ENCODE measurements at regions not wholly inside any gene's neighbourhood (a gene's known extent, or its start where the extent isn't known, plus 50 kb on each side); places are given as distances from the start of the nearest gene placed in this dataset.

DNA sequence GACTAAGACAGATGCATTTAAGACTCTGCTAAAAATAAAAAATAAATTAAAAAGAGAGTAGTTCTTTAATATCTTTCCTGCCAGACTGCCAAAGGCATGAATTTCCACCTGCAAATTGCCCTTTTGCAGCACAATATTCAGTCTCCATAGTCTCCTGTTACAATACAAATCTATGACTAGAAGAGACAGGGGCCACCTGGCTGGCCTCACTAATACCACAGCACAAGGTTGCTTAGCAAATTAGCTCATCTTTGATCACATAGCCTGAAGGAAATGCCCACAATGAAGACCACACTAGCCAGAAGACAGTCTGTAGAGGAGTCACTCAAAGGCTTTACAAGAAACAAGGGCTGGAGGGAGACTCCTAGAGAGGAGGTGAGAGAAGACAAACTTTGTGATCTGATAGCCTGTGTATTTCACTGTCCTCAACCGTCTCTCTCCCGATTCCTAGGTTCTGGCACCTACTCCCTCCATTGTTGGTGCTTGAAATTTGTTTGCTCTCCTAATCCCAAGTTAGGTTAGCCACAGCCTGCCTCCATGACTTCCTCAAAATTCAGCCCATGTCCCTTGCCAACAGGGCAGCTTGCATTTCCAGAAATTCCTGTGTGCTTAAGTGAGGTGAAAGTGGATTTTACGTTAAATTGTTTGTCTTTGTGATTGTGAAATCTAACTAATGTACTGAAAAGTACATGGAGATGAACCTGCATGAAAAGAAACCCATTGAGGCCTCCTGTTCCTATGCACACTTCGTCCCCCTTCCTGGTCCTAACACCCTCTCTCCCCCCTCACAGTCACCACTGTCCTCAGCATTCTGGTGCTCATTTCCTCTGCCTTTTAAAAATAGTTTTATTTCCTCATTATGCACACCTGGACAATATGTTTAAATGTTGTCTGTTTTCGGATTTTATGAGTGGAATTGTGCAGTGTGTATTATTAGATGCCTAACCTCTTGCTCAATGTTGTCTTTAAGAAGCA, 88.7 kb upstream of the PLXNC1 start:
- H3K27me3 ChIP-seq (replicated peaks; ENCODE audit: control insufficient read depth, insufficient read depth, low read length) = no peaks in the 10 kb centered on the region; the same call in 1 of the 2 replicates
- DNase-seq (ENCODE audit: extremely low read depth, insufficient read length) = no peak
- H3K4me3 ChIP-seq (replicated peaks; ENCODE audit: low read depth, low read length) = no peak overlapping the region
- no peaks in the 10 kb centered on the region for H3K36me3 ChIP-seq (ENCODE audit: control insufficient read depth, insufficient read depth, low read length)
- TF ChIP-seq, protein P1, sequence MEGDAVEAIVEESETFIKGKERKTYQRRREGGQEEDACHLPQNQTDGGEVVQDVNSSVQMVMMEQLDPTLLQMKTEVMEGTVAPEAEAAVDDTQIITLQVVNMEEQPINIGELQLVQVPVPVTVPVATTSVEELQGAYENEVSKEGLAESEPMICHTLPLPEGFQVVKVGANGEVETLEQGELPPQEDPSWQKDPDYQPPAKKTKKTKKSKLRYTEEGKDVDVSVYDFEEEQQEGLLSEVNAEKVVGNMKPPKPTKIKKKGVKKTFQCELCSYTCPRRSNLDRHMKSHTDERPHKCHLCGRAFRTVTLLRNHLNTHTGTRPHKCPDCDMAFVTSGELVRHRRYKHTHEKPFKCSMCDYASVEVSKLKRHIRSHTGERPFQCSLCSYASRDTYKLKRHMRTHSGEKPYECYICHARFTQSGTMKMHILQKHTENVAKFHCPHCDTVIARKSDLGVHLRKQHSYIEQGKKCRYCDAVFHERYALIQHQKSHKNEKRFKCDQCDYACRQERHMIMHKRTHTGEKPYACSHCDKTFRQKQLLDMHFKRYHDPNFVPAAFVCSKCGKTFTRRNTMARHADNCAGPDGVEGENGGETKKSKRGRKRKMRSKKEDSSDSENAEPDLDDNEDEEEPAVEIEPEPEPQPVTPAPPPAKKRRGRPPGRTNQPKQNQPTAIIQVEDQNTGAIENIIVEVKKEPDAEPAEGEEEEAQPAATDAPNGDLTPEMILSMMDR (IDR thresholded peaks at IDR 0.05; ENCODE audit: insufficient read depth, low read length, poor library complexity, severe bottlenecking) = no peak

- TF ChIP-seq, protein P1 (IDR thresholded peaks at IDR 0.05; ENCODE audit: insufficient read depth, low read length, poor library complexity, severe bottlenecking) = no peak
- no peak overlapping the region for H3K4me3 ChIP-seq (replicated peaks; ENCODE audit: low read depth, low read length)
- H3K36me3 ChIP-seq (ENCODE audit: control insufficient read depth, insufficient read depth, low read length) = no peaks in the 10 kb centered on the region
- no peaks in the 10 kb centered on the region; the same call in 1 of the 2 replicates for H3K27me3 ChIP-seq (replicated peaks; ENCODE audit: control insufficient read depth, insufficient read depth, low read length)
- no peak for DNase-seq (ENCODE audit: extremely low read depth, insufficient read length)
Measured at GRCh38 chr12:94062194-94062593, 86.2 kb upstream of the PLXNC1 start.

DNA sequence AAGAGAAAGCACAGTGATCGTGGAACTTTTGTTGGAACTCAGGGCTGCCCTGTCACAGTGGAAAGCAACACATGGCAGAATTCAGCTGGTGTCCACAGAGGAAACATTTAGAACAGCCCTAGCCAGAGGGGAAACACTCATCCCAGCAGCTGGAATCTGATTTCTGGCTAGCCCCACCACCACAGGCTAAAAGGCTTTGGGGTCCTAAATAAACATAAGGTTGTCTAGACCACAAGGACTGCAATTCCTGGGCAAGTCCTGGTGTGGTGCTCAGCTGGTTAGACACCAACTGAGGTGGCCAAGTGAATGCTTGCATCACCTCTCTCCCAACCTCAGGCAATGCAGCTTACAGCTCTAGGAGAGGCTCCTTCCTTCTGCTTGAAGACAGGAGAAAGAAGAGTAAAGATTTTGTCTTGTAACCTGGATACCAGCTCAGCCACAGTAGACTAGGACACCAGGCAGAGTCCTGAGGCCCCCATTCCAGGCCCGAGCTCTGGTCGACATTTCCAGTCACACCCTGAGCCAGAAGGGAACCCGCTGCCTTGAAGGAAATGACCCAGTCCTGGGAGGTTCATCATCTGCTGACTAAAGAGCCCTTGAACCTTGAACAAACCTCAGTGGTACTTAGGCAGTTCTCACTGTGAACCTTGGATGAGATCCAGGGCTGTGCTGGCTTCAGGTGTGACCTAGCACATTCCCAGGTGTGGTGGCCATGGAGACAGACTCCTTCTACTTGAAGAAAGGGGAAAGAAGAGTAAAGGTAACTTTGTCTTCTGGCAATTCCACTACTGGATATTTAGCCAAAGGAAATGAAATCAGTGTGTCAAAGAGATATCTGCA, 85.4 kb upstream of the PLXNC1 start:
- no peak for DNase-seq (ENCODE audit: extremely low read depth, insufficient read length)
- TF ChIP-seq, protein P1 (IDR thresholded peaks at IDR 0.05; ENCODE audit: insufficient read depth, low read length, poor library complexity, severe bottlenecking) = no peak
- H3K36me3 ChIP-seq (ENCODE audit: control insufficient read depth, insufficient read depth, low read length) = no peaks in the 10 kb centered on the region
- H3K4me3 ChIP-seq (replicated peaks; ENCODE audit: low read depth, low read length) = no peak overlapping the region
- no peaks in the 10 kb centered on the region; the same call in 1 of the 2 replicates for H3K27me3 ChIP-seq (replicated peaks; ENCODE audit: control insufficient read depth, insufficient read depth, low read length)

- no peak for DNase-seq (ENCODE audit: extremely low read depth, insufficient read length)
- H3K36me3 ChIP-seq (ENCODE audit: control insufficient read depth, insufficient read depth, low read length) = no peaks in the 10 kb centered on the region
- TF ChIP-seq, protein P1 (IDR thresholded peaks at IDR 0.05; ENCODE audit: insufficient read depth, low read length, poor library complexity, severe bottlenecking) = no peak
Measured at GRCh38 chr12:94070520-94070919, 77.9 kb upstream of the PLXNC1 start.

GRCh38 chr12:94071258-94071657, 77.1 kb upstream of the PLXNC1 start:
- TF ChIP-seq, protein P1 (IDR thresholded peaks at IDR 0.05; ENCODE audit: insufficient read depth, low read length, poor library complexity, severe bottlenecking) = no peak
- Histone ChIP-seq H3K27me3 (replicated peaks; ENCODE audit: control insufficient read depth, insufficient read depth, low read length) (no peaks in the 10 kb centered on the region), H3K36me3 (ENCODE audit: control insufficient read depth, insufficient read depth, low read length) (no peaks in the 10 kb centered on the region), H3K4me3 (replicated peaks; ENCODE audit: low read depth, low read length) (no peak overlapping the region)
- no peak for DNase-seq (ENCODE audit: extremely low read depth, insufficient read length)

More at GRCh38 chr12:94070520-94070919, 77.9 kb upstream of the PLXNC1 start:
- no peaks in the 10 kb centered on the region for H3K27me3 ChIP-seq (replicated peaks; ENCODE audit: control insufficient read depth, insufficient read depth, low read length)
- no peak overlapping the region for H3K4me3 ChIP-seq (replicated peaks; ENCODE audit: low read depth, low read length)
